HG03175 (cell line): ENCODE measurements at regions not wholly inside any gene's neighbourhood (a gene's known extent, or its start where the extent isn't known, plus 50 kb on each side); places are given as distances from the start of the nearest gene placed in this dataset.
"Not testable (repeated sequence)": the region's sequence is repeated elsewhere in the genome, so short reads cannot be mapped to it uniquely, and the experiment has no call there.

ENCODE experiments used
- ATAC-seq: cut with Tn5 transposase; IDR thresholded peaks from one replicate; pipeline ENCODE4 v1.9.1; 2021; ENCODE audit warnings: mild to moderate bottlenecking, moderate library complexity; ENCODE audit not compliant: unreplicated experiment

- ATAC-seq = no peak
Observed at GRCh38 chr9:82829818-82830217, 233.1 kb downstream of the RASEF start.

- no peak for ATAC-seq
Observed at GRCh38 chr9:82865524-82865923, 197.4 kb downstream of the RASEF start.

GRCh38 chr9:82880336-82881050, 182.4 kb downstream of the RASEF start:
- ATAC-seq = no peak

GRCh38 chr9:82882138-82882537, 180.8 kb downstream of the RASEF start:
- no peak for ATAC-seq

- ATAC-seq = no peak
Observed at GRCh38 chr9:82882748-82883147, 180.2 kb downstream of the RASEF start.

- ATAC-seq = no peak
Observed at GRCh38 chr9:82883436-82883835, 179.5 kb downstream of the RASEF start.

- not testable (repeated sequence) for ATAC-seq
Observed at GRCh38 chr9:82883974-82884373, 179.0 kb downstream of the RASEF start.

GRCh38 chr9:82890401-82890800, 172.5 kb downstream of the RASEF start:
- no peak for ATAC-seq

GRCh38 chr9:82890865-82891264, 172.1 kb downstream of the RASEF start:
- ATAC-seq = no peak

- no peak for ATAC-seq
Observed at GRCh38 chr9:82891321-82891720, 171.6 kb downstream of the RASEF start.

GRCh38 chr9:82893549-82893948, 169.4 kb downstream of the RASEF start:
- ATAC-seq = no peak

GRCh38 chr9:82894548-82894947, 168.4 kb downstream of the RASEF start:
- no peak for ATAC-seq

GRCh38 chr9:82894961-82895821, 167.8 kb downstream of the RASEF start:
- no peak for ATAC-seq

- no peak for ATAC-seq
Observed at GRCh38 chr9:82895822-82896110, 167.2 kb downstream of the RASEF start.

GRCh38 chr9:82903503-82903902, 159.4 kb downstream of the RASEF start:
- ATAC-seq = no peak

- ATAC-seq = no peak
Observed at GRCh38 chr9:82911996-82912395, 150.9 kb downstream of the RASEF start.

- ATAC-seq = no peak
Observed at GRCh38 chr9:82912645-82913044, 150.3 kb downstream of the RASEF start.

- not testable (repeated sequence) for ATAC-seq
Observed at GRCh38 chr9:82916238-82916637, 146.7 kb downstream of the RASEF start.

GRCh38 chr9:82920154-82920553, 142.8 kb downstream of the RASEF start:
- no peak for ATAC-seq

- ATAC-seq = no peak
Observed at GRCh38 chr9:82922686-82923085, 140.3 kb downstream of the RASEF start.

GRCh38 chr9:82923092-82923911, 139.6 kb downstream of the RASEF start:
- no peak for ATAC-seq
